H9 (cell line): ENCODE measurements at regions not wholly inside any gene's neighbourhood (a gene's known extent, or its start where the extent isn't known, plus 50 kb on each side); places are given as distances from the start of the nearest gene placed in this dataset.
A peak's percentile ranks its signal among the peaks of the same experiment; 100 is the strongest.

Experiments
- DNase-seq: peaks from one replicate; pipeline ENCODE4 v3.0.0-alpha.2; 2017
- H2AFZ ChIP-seq: one replicate; pipeline ENCODE4 v1.6.1; 2013; ENCODE audit warnings: mild to moderate bottlenecking, low read length, control low read depth, moderate library complexity
- H2AK5ac ChIP-seq: 2 replicates; pipeline ENCODE4 v1.6.1; 2013; ENCODE audit warnings: low read length, control low read depth, mixed read lengths; ENCODE audit not compliant: insufficient read length
- H2BK120ac ChIP-seq: one replicate; pipeline ENCODE4 v1.6.1; 2013; ENCODE audit warnings: low read depth, mild to moderate bottlenecking, low read length, control low read depth, inconsistent platforms; ENCODE audit not compliant: poor library complexity, severe bottlenecking
- H2BK12ac ChIP-seq: 2 replicates; pipeline ENCODE4 v1.6.1; 2013; ENCODE audit warnings: low read length, control low read depth, mixed read lengths, low read depth; ENCODE audit not compliant: insufficient read length
- H2BK15ac ChIP-seq: 2 replicates; pipeline ENCODE4 v1.6.1; 2013; ENCODE audit warnings: low read depth, low read length, control low read depth
- H2BK20ac ChIP-seq: one replicate; pipeline ENCODE4 v1.6.1; 2013; ENCODE audit warnings: low read depth, mild to moderate bottlenecking, low read length, control low read depth, inconsistent platforms; ENCODE audit not compliant: poor library complexity, severe bottlenecking
- H2BK5ac ChIP-seq: 2 replicates; pipeline ENCODE4 v1.6.1; 2013; ENCODE audit warnings: low read length, control low read depth, mixed read lengths; ENCODE audit not compliant: insufficient read length
- H3K14ac ChIP-seq: 2 replicates; pipeline ENCODE4 v1.6.1; 2013; ENCODE audit warnings: low read length, control low read depth; ENCODE audit not compliant: insufficient read depth
- H3K18ac ChIP-seq: 2 replicates; pipeline ENCODE4 v1.6.1; 2013; ENCODE audit warnings: low read depth, mild to moderate bottlenecking, mixed read lengths, low read length, control low read depth; ENCODE audit not compliant: insufficient read length
- H3K23ac ChIP-seq: 2 replicates; pipeline ENCODE4 v1.6.1; 2013; ENCODE audit warnings: low read length, control low read depth, mixed read lengths, low read depth; ENCODE audit not compliant: insufficient read length
- H3K23me2 ChIP-seq: 2 replicates; pipeline ENCODE4 v1.6.1; 2013; ENCODE audit warnings: low read depth, mild to moderate bottlenecking, mixed read lengths, low read length, control low read depth; ENCODE audit not compliant: insufficient read length, poor library complexity, severe bottlenecking
- H3K27ac ChIP-seq: 2 replicates; pipeline ENCODE4 v1.5.1; 2013; ENCODE audit warnings: low read length, control low read depth, mixed read lengths, low read depth; ENCODE audit not compliant: insufficient read length
- H3K27me3 ChIP-seq: 2 replicates; pipeline ENCODE4 v1.6.1; 2013; ENCODE audit warnings: low read length, control low read depth, inconsistent platforms; ENCODE audit not compliant: insufficient read depth
- H3K4ac ChIP-seq: 2 replicates; pipeline ENCODE4 v1.6.1; 2013; ENCODE audit warnings: low read depth, mild to moderate bottlenecking, control low read depth, inconsistent platforms, low read length, moderate library complexity
- H3K4me1 ChIP-seq: 2 replicates; pipeline ENCODE4 v1.6.1; 2013; ENCODE audit warnings: low read length, control low read depth, inconsistent platforms; ENCODE audit not compliant: insufficient read depth
- H3K4me2 ChIP-seq: 2 replicates; pipeline ENCODE4 v1.6.1; 2013; ENCODE audit warnings: low read length, control low read depth, mixed read lengths; ENCODE audit not compliant: insufficient read length, insufficient read depth
- H3K56ac ChIP-seq: 2 replicates; pipeline ENCODE4 v1.6.1; 2013; ENCODE audit warnings: low read depth, mild to moderate bottlenecking, mixed read lengths, low read length, control low read depth; ENCODE audit not compliant: insufficient read length
- H3K79me1 ChIP-seq: 2 replicates; pipeline ENCODE4 v1.6.1; 2013; ENCODE audit warnings: low read depth, mild to moderate bottlenecking, moderate library complexity, low read length, control low read depth, inconsistent platforms; ENCODE audit not compliant: insufficient read depth, poor library complexity, severe bottlenecking
- H3K79me2 ChIP-seq: 2 replicates; pipeline ENCODE4 v1.6.1; 2013; ENCODE audit warnings: low read length, control low read depth, inconsistent platforms; ENCODE audit not compliant: insufficient read depth
- H3K9ac ChIP-seq: 2 replicates; pipeline ENCODE4 v1.6.1; 2013; ENCODE audit warnings: low read length, control low read depth, mixed read lengths; ENCODE audit not compliant: insufficient read length; ENCODE audit errors: extremely low read depth
- H3K9me3 ChIP-seq: one replicate; pipeline ENCODE4 v1.6.1; 2013; ENCODE audit warnings: low read depth, low read length, inconsistent platforms; ENCODE audit not compliant: control insufficient read depth
- H3T11ph ChIP-seq: one replicate; pipeline ENCODE4 v1.6.1; 2013; ENCODE audit warnings: mild to moderate bottlenecking, low read length, control low read depth, inconsistent platforms
- H4K20me1 ChIP-seq: one replicate; pipeline ENCODE4 v1.6.1; 2013; ENCODE audit not compliant: control insufficient read depth, insufficient read length, insufficient read depth
- H4K5ac ChIP-seq: 2 replicates; pipeline ENCODE4 v1.6.1; 2013; ENCODE audit warnings: low read depth, mild to moderate bottlenecking, mixed read lengths, low read length, control low read depth; ENCODE audit not compliant: insufficient read length
- H4K8ac ChIP-seq: replicated peaks from 2 replicates; pipeline ENCODE4 v1.6.1; 2013; ENCODE audit warnings: low read length, control low read depth, mixed read lengths, low read depth; ENCODE audit not compliant: insufficient read length
- H4K91ac ChIP-seq: 2 replicates; pipeline ENCODE4 v1.6.1; 2013; ENCODE audit warnings: low read depth, mild to moderate bottlenecking, moderate library complexity, mixed read lengths, low read length, control low read depth; ENCODE audit not compliant: insufficient read length
- H3K27ac Mint-ChIP-seq, 3 experiments: 2 replicates in 2 of 3; 3 replicates in 1 of 3; pipeline ENCODE4 v1.8.0; 2020 to 2021; ENCODE audit warnings: mixed read lengths in 3 of 3, mild to moderate bottlenecking in 1 of 3, moderate library complexity in 1 of 3
- H3K27me3 Mint-ChIP-seq: 2 replicates; pipeline ENCODE4 v1.8.0; 2021; ENCODE audit warnings: low read depth, mild to moderate bottlenecking, moderate library complexity, mixed read lengths
- H3K36me3 Mint-ChIP-seq, 3 experiments: 2 replicates in 2 of 3; 3 replicates in 1 of 3; pipeline ENCODE4 v1.8.0; 2020 to 2021; ENCODE audit warnings: low read depth in 3 of 3, mixed read lengths in 3 of 3; ENCODE audit not compliant: insufficient read depth in 1 of 3
- H3K4me1 Mint-ChIP-seq, 2 experiments: 2 replicates each; pipeline ENCODE4 v1.8.0; 2020; ENCODE audit warnings: mixed read lengths in 2 of 2
- H3K4me3 Mint-ChIP-seq, 2 experiments: 2 replicates in 1 of 2; 3 replicates in 1 of 2; pipeline ENCODE4 v1.8.0; 2020 to 2021; ENCODE audit warnings: mild to moderate bottlenecking in 2 of 2, mixed read lengths in 2 of 2, moderate library complexity in 1 of 2
- H3K9me3 Mint-ChIP-seq, 2 experiments: 2 replicates in 1 of 2; 3 replicates in 1 of 2; pipeline ENCODE4 v1.8.0; 2020; ENCODE audit warnings: mild to moderate bottlenecking in 2 of 2, mixed read lengths in 2 of 2, moderate library complexity in 1 of 2
- CTCF ChIP-seq: fragments of 200-600 bp; sonication (generic); conservative IDR thresholded peaks from 3 replicates; pipeline ENCODE4 v1.8.0; 2021; ENCODE audit warnings: antibody characterized with exemption, mild to moderate bottlenecking
- WGBS: extraction: QIAGEN DNeasy Blood & Tissue Kit; methylation state at CpG from one replicate; pipeline ENCODE4 v1.1.7; 2013; ENCODE audit warnings: missing lambda C conversion rate, low lambda C conversion rate, mixed read lengths; ENCODE audit not compliant: insufficient read length; ENCODE audit errors: extremely low coverage; 5-methylcytosine and 5-hydroxymethylcytosine counted together

- TF ChIP-seq CTCF, result no peak
- Mint-ChIP-seq H3K9me3 (peaks cover 0 to 4% of the 10 kb centered on the region in 2 experiments; a peak in 2 of 5 replicates), H3K36me3 (no peaks in the 10 kb centered on the region; a peak in 1 of 7 replicates), H3K27ac (no peak overlapping the region), H3K4me1 (peaks cover 0 to 4% of the 10 kb centered on the region in 2 experiments; a peak in 2 of 4 replicates), H3K27me3 (no peaks in the 10 kb centered on the region), H3K4me3 (no peak overlapping the region)
- no peak overlapping the region for H3K56ac ChIP-seq
- H4K8ac ChIP-seq, result no peak overlapping the region
- H3K23me2 ChIP-seq, result no peaks in the 10 kb centered on the region
- WGBS, result no CpG with 5 or more reads among the region's 6 CpGs
- no peak overlapping the region for H4K91ac ChIP-seq
- no peak overlapping the region for H3K4me2 ChIP-seq
- H2AK5ac ChIP-seq, result no peak overlapping the region
- H3K14ac ChIP-seq, result no peak overlapping the region; the same call in 1 of the 2 replicates
- H3K79me2 ChIP-seq, result no peaks in the 10 kb centered on the region
- no peak overlapping the region for H3K9ac ChIP-seq
- no peak overlapping the region for H2BK120ac ChIP-seq
- H2BK5ac ChIP-seq, result no peak overlapping the region
- H3K27ac ChIP-seq, result no peak overlapping the region
- H2BK12ac ChIP-seq, result no peak overlapping the region
- H3K9me3 ChIP-seq, result no peaks in the 10 kb centered on the region
- peak; percentile 26 for DNase-seq
- H2AFZ ChIP-seq, result no peak overlapping the region
- H3K79me1 ChIP-seq, result no peaks in the 10 kb centered on the region
- H2BK15ac ChIP-seq, result no peak overlapping the region
- no peak overlapping the region for H3K23ac ChIP-seq
- no peak overlapping the region for H3T11ph ChIP-seq
- H3K4me1 ChIP-seq, result no peaks in the 10 kb centered on the region
- H2BK20ac ChIP-seq, result no peak overlapping the region
- H3K27me3 ChIP-seq, result no peaks in the 10 kb centered on the region
- no peak overlapping the region for H4K5ac ChIP-seq
- no peak overlapping the region for H3K18ac ChIP-seq
- H3K4ac ChIP-seq, result no peak overlapping the region
- no peaks in the 10 kb centered on the region for H4K20me1 ChIP-seq
These were observed 251.0 kb upstream of the TCF21 start for GRCh38 chr6:133637874-133638273.
